Endodermal cell (in vitro differentiated cells): ENCODE measurements at regions not wholly inside any gene's neighbourhood (a gene's known extent, or its start where the extent isn't known, plus 50 kb on each side); places are given as distances from the start of the nearest gene placed in this dataset.

Source experiments
- DNase-seq: peaks from one replicate; pipeline ENCODE4 v3.0.0-alpha.2; 2017
- H3K27ac ChIP-seq: 2 replicates; pipeline ENCODE4 v1.5.1; 2013; ENCODE audit warnings: mild to moderate bottlenecking, low read depth, low read length, moderate library complexity
- H3K27me3 ChIP-seq: 2 replicates; pipeline ENCODE4 v1.6.1; 2013; ENCODE audit warnings: mild to moderate bottlenecking, low read length, moderate library complexity; ENCODE audit not compliant: insufficient read depth, control insufficient read depth, poor library complexity, severe bottlenecking
- H3K36me3 ChIP-seq: 2 replicates; pipeline ENCODE4 v1.7.0; 2013; ENCODE audit warnings: mild to moderate bottlenecking, low read length, moderate library complexity; ENCODE audit not compliant: control insufficient read depth, insufficient read depth
- H3K4me1 ChIP-seq: one replicate; pipeline ENCODE4 v1.7.0; 2013; ENCODE audit warnings: low read length; ENCODE audit not compliant: control insufficient read depth, insufficient read depth
- H3K4me3 ChIP-seq: 2 replicates; pipeline ENCODE4 v1.5.1; 2013; ENCODE audit warnings: mild to moderate bottlenecking, low read length, moderate library complexity
- H3K9ac ChIP-seq: 2 replicates; pipeline ENCODE4 v1.6.1; 2013; ENCODE audit warnings: mild to moderate bottlenecking, low read length, moderate library complexity; ENCODE audit not compliant: poor library complexity, severe bottlenecking; ENCODE audit errors: extremely low read depth
- H3K9me3 ChIP-seq: 2 replicates; pipeline ENCODE4 v1.6.1; 2013; ENCODE audit warnings: mild to moderate bottlenecking, low read length, moderate library complexity; ENCODE audit not compliant: control insufficient read depth
- H3K27ac Mint-ChIP-seq: 2 replicates; pipeline ENCODE4 v1.8.0; 2020; ENCODE audit warnings: mixed read lengths
- H3K27me3 Mint-ChIP-seq: 2 replicates; pipeline ENCODE4 v1.8.0; 2021; ENCODE audit warnings: mild to moderate bottlenecking, mixed read lengths; ENCODE audit not compliant: insufficient read depth
- H3K36me3 Mint-ChIP-seq: 2 replicates; pipeline ENCODE4 v1.8.0; 2020; ENCODE audit warnings: low read depth, mixed read lengths
- H3K4me1 Mint-ChIP-seq: 2 replicates; pipeline ENCODE4 v1.8.0; 2020; ENCODE audit warnings: mixed read lengths
- H3K4me3 Mint-ChIP-seq: 2 replicates; pipeline ENCODE4 v1.8.0; 2020; ENCODE audit warnings: mild to moderate bottlenecking, moderate library complexity, mixed read lengths
- H3K9me3 Mint-ChIP-seq: 2 replicates; pipeline ENCODE4 v1.8.0; 2020; ENCODE audit warnings: mild to moderate bottlenecking, mixed read lengths
- CTCF ChIP-seq: fragments of 200-600 bp; sonication (generic); conservative IDR thresholded peaks from 2 replicates; pipeline ENCODE4 v1.5.0; 2021; ENCODE audit warnings: antibody characterized with exemption, mild to moderate bottlenecking
- WGBS, 2 experiments: methylation state at CpG; one replicate each; pipeline versions ENCODE4 v1.1.5 to v1.1.7; 2013; ENCODE audit warnings: missing lambda C conversion rate in 2 of 2, mixed read lengths in 1 of 2; ENCODE audit not compliant: insufficient coverage in 1 of 2, insufficient read length in 1 of 2; 5-methylcytosine and 5-hydroxymethylcytosine counted together

GRCh38 chr12:39028382-39028781 is 123.0 kb upstream of the CPNE8 start:
- DNase-seq, result no peak
- Histone ChIP-seq H3K4me1 (peaks cover 12% of the 10 kb centered on the region), H3K4me3 (peak overlapping the region; percentile 34), H3K9ac (no peak overlapping the region), H3K27ac (no peak overlapping the region), H3K9me3 (peaks cover 9% of the 10 kb centered on the region), H3K36me3 (no peaks in the 10 kb centered on the region), H3K27me3 (no peaks in the 10 kb centered on the region)
- Mint-ChIP-seq H3K27ac (no peak overlapping the region), H3K27me3 (no peaks in the 10 kb centered on the region), H3K4me3 (no peak overlapping the region), H3K9me3 (peaks cover 10% of the 10 kb centered on the region), H3K4me1 (peaks cover 37% of the 10 kb centered on the region), H3K36me3 (no peaks in the 10 kb centered on the region)
- 83 to 89% methylated on average over 1 of the region's 1 CpG for whole genome bisulfite sequencing, 2 experiments
- no peak for TF ChIP-seq CTCF

- H3K4me1 Mint-ChIP-seq, result no peaks in the 10 kb centered on the region
- TF ChIP-seq CTCF, result no peak
- H3K4me3 ChIP-seq, result no peak overlapping the region
Observed at GRCh38 chr12:39012870-39013269, 107.5 kb upstream of the CPNE8 start.

GRCh38 chr12:39011166-39011565 is 105.8 kb upstream of the CPNE8 start:
- Histone ChIP-seq H3K9me3 (no peaks in the 10 kb centered on the region), H3K36me3 (no peaks in the 10 kb centered on the region), H3K27ac (no peak overlapping the region), H3K4me3 (no peak overlapping the region), H3K4me1 (no peaks in the 10 kb centered on the region), H3K27me3 (no peaks in the 10 kb centered on the region), H3K9ac (no peak overlapping the region)
- H3K27me3 Mint-ChIP-seq, result no peaks in the 10 kb centered on the region
- no peaks in the 10 kb centered on the region for H3K36me3 Mint-ChIP-seq
- H3K4me1 Mint-ChIP-seq, result no peaks in the 10 kb centered on the region
- WGBS, 2 experiments, result 60 to 78% methylated on average over 1 to 2 of the region's 2 CpGs
- no peaks in the 10 kb centered on the region for H3K9me3 Mint-ChIP-seq
- no peak overlapping the region for H3K27ac Mint-ChIP-seq
- no peak overlapping the region for H3K4me3 Mint-ChIP-seq
- no peak for DNase-seq
- no peak for TF ChIP-seq CTCF

More at GRCh38 chr12:39012870-39013269, 107.5 kb upstream of the CPNE8 start:
- Histone ChIP-seq H3K27me3 (no peaks in the 10 kb centered on the region), H3K9ac (no peak overlapping the region), H3K36me3 (no peaks in the 10 kb centered on the region), H3K4me1 (no peaks in the 10 kb centered on the region), H3K9me3 (no peaks in the 10 kb centered on the region), H3K27ac (no peak overlapping the region)
- Mint-ChIP-seq H3K36me3 (no peaks in the 10 kb centered on the region), H3K27ac (no peak overlapping the region), H3K4me3 (no peak overlapping the region), H3K27me3 (no peaks in the 10 kb centered on the region), H3K9me3 (no peaks in the 10 kb centered on the region)
- WGBS, 2 experiments, result 80% methylated on average over 1 of the region's 1 CpG
- no peak for DNase-seq
